UCSD-AML1 (cell line): ENCODE measurements at regions not wholly inside any gene's neighbourhood (a gene's known extent, or its start where the extent isn't known, plus 50 kb on each side); places are given as distances from the start of the nearest gene placed in this dataset.

ENCODE experiments used
- DNase-seq: peaks from one replicate; lab custom pipeline; 2025; ENCODE audit not compliant: unreplicated experiment; lab: John Stamatoyannopoulos, UW

DNA sequence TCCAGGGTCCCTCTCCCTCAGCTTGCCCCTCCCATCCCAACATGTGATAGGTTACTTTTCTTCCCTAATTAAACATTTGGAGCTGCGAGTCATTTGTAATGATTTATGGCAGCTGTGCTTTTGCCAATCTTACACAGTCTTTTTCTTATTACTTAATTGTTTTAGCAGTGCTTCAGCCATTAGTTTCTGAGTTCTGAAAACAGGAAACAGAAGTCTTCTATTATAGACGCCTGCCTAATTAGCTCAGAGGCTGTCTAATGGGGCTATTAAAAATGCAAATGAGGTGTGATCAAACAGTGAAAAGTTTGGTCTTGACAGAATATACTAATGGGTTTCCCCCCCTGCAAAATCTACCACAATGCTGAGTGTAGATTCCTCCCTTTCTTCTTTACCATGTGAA lies 388.3 kb upstream of the CELF4 start:
- no peak for DNase-seq

- DNase-seq: no peak
Observed at GRCh38 chr18:37948471-37948870, 382.9 kb upstream of the CELF4 start.

- no peak for DNase-seq
Observed at GRCh38 chr18:37946324-37946723, 380.7 kb upstream of the CELF4 start.

GRCh38 chr18:37944700-37945270 lies 379.2 kb upstream of the CELF4 start:
- DNase-seq: no peak

GRCh38 chr18:37937287-37937686 lies 371.7 kb upstream of the CELF4 start:
- DNase-seq: no peak

DNA sequence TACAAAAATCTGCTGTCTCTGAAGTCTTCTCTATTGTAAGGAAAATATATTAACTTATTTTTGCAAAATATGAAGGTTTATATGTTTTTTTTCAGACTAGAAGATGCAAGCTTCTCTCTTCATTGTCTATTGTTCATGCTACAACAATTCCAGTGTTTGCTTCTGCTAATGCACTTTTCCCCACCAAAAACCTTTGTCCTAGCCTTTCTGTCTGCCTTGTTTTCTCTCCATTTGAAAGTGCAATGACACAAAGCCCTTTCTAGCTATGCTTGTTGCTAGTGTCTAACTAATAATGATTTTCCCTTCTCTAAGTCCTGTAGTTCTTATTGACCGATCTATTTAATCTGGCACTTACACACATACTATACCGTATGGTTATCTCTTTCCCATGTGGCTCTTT lies 369.5 kb upstream of the CELF4 start:
- no peak for DNase-seq

DNA sequence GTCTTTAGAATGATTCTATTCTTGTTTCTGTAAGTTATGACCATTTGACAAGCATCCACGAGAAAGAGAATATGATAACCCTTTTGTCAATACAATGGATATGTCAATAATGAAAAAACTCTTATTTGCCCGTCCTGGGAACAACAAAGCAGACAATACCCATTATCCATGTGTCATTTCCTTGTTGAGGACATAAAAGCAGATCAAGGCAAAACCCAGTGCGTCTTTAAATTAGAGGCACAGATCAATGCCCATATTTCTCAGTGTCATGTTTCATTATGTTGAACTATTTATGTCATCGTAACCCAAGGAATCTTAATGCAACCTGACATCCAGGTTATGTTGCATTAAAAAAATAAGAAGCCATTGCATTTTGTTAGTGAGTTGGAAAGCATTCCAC lies 365.0 kb upstream of the CELF4 start:
- DNase-seq: no peak

DNA sequence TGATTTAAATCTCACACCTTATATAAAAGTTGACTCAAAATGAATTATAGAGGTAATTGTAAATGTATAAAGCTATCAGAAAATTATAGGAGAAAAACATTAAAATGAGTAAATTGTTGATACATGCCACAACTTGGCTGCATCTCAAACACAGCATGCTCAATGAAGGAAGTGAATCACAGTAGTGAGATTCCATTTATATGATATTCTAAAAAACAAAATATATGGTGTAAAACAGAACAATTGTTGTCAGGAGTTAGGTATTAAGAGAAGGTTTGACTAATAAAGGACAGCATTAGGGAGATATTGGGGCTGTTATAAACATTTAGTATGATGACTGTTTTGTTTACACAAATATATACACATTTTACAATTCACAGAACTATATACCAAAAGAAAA lies 356.6 kb upstream of the CELF4 start:
- no peak for DNase-seq

- DNase-seq: no peak
Observed at GRCh38 chr18:37920865-37921264, 355.3 kb upstream of the CELF4 start.

- no peak for DNase-seq
Observed at GRCh38 chr18:37913051-37913450, 347.5 kb upstream of the CELF4 start.

GRCh38 chr18:37902344-37902743 lies 336.7 kb upstream of the CELF4 start:
- DNase-seq: no peak

DNA sequence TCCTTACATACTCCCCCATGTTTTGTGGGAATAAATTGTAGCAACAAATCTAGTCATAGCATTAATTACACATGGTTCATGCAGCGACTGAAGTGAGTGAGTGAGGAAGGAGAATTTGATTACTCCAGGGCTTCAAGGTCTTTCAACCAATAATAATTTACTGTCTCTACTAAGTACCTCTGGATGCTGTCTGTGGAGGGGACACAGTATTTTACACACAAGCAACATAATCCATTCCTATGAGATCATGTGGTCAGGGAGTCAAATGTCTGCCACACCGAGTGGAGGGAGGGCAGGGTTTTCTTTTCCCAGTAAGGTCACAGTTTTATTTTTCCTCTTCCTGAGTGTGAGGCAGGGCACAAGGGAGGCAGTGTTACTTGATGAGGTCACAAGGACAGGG lies 334.7 kb upstream of the CELF4 start:
- no peak for DNase-seq

DNA sequence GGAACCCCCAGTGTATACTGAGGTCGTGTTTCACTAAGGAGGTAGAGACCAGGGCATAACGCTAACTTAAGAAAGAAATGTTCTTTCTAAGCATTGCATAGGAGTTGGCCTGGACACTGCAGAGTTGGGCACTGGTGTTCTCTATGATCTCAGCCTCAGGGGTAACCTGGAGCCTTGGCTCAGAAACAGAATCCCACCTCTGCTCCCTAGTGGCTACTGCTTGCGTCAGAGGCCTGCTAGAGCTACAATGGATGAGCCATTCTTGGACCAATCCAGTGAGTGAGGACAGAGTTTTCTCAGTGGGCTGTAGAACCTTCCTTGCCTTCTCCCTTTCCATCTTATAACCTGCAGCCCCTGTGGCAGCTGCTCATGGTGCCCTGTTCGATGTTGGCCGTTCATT lies 324.4 kb upstream of the CELF4 start:
- DNase-seq: no peak

GRCh38 chr18:37874721-37875120 lies 309.1 kb upstream of the CELF4 start:
- no peak for DNase-seq

GRCh38 chr18:37873416-37873815 lies 307.8 kb upstream of the CELF4 start:
- no peak for DNase-seq

- no peak for DNase-seq
Observed at GRCh38 chr18:37872562-37872961, 307.0 kb upstream of the CELF4 start.

- DNase-seq: no peak
Observed at GRCh38 chr18:37871561-37871960, 306.0 kb upstream of the CELF4 start.

- no peak for DNase-seq
Observed at GRCh38 chr18:37869051-37869450, 303.5 kb upstream of the CELF4 start.

- DNase-seq: no peak
Observed at GRCh38 chr18:37864122-37864521, 298.5 kb upstream of the CELF4 start.

DNA sequence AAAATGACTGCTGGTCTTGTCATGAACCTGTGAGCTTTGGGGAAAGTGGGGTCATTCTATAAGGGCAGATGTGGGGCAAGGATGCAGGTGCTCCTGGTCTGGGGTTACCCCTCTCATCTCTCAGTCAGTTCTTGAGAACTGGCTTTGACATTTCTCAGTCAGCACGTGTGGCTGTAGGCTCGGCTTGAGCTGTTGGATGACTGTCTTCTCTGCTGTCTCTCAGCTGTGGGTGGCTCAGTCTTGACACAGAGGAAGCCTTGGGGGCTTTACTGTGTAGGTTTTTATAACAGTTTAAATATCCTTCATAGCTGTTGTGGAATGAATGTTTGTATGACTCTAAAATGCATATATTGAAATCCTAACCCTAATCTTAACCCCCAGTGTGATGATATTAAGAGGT lies 296.4 kb upstream of the CELF4 start:
- DNase-seq: no peak

DNA sequence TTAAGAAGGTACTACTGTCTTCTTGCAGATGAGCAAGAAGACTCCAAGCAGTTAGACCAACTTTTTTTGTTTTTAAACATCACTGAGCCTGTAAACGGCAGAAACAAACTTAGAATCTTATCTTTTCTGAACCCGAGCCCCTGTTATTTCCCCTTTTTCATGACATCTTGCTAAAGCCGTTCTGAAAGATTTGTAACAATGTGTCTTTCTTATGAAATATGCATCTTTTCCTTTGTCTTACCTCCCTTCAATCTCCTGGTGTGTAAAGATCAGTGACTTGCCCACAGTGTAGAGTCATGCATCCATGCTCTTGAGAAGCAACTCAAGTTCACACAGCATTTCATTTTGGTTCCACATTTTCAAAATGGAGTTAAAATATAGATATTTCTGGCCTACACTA lies 288.8 kb upstream of the CELF4 start:
- DNase-seq: no peak

DNA sequence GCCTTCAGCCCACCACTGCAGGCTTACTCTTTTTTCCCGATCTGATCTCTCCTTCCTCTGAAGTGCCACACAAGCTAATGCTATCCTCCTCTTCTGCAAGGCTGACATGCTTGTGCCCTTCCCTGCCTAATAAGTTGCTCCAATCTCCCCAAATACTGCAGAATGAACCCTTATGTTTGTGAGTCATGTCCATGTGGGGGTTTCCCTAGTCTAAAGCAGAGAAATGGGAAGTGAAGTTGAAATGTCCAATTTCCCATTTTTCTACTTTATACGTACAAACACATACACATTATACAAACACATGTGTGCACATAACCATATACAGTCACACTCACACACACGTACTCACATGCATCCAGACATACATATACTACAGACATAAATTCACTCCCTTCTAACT lies 288.1 kb upstream of the CELF4 start:
- no peak for DNase-seq

DNA sequence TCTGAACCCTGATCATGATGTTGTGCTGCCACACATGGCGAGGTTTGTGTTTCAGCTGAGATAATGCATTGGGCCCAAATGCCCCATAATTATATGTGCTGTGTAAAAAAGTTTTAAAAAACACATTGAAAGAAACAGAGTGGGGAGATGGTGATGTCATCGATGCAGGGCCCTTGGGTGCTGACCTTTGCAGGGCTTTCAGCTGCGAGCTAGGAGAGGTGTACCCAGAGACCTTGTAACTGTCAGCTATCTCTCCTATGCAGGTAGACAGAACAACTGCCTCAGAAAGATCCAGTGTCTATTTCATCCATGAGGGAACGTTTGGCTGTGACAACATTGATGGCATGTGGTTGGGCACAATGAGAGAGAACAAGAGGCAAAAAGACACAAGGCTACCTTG lies 286.9 kb upstream of the CELF4 start:
- no peak for DNase-seq

DNA sequence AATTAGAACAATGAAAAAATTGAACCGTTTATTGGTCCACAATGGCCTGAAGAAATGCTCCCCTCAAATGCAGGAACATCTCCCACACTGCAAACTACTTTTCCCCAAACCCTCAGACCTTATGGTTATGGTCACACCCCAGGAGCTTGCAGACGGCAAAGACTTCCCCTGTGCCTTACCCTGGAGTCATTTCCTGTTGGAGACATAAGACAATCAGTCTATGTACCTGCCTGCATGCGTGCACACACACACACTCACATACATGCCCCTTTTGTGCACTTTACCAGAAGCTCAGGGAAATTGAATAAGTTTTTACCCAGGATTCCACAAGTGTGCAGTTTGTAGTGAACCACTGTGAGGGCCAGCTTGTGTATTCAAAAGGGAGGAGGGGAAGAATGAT lies 281.9 kb upstream of the CELF4 start:
- DNase-seq: no peak
